HG03521 (cell line): ENCODE measurements at regions not wholly inside any gene's neighbourhood (a gene's known extent, or its start where the extent isn't known, plus 50 kb on each side); places are given as distances from the start of the nearest gene placed in this dataset.
"Not testable (repeated sequence)": the region's sequence is repeated elsewhere in the genome, so short reads cannot be mapped to it uniquely, and the experiment has no call there.

Experiments
- ATAC-seq: cut with Tn5 transposase; IDR thresholded peaks from one replicate; pipeline ENCODE4 v1.9.1; 2021; ENCODE audit warnings: mild to moderate bottlenecking, moderate library complexity; ENCODE audit not compliant: unreplicated experiment

DNA sequence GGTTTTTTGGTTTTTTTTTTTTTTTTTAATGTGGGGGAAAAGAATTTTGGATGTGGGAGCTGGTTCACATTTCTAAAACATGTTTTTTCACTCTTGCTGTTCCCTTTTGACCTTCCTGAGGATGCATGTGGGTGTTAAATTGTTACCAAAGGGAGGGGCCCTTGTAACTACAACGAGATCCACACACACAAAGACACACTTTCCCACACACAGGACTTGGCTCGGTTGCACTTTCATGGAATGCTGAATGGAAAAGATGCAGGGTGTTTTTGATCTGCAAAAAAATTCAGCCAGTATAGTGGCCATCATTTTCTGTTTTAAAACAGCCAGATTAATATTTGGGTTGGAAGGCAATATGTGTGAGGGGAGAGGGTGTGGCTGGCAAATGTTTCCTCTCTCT lies 576.9 kb downstream of the EBF1 start:
- ATAC-seq, result no peak

DNA sequence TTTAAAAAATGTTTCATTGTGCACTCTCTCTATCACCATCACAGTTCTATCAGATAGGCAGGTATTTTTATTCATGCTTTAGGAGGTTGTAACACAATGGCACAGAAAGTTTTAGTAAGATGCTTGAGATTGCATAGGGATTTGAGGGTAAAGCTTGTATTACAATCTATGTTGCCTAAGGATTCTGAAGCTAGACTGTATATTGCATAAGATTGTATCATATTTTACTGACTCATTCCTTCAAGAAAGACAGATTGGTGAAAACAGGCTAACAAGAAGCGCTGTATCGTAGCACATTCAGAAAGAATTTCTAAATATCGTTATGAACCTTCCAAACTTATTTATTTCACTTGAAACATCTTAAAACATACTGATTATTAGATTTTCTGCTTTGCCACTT lies 577.7 kb downstream of the EBF1 start:
- ATAC-seq, result no peak

DNA sequence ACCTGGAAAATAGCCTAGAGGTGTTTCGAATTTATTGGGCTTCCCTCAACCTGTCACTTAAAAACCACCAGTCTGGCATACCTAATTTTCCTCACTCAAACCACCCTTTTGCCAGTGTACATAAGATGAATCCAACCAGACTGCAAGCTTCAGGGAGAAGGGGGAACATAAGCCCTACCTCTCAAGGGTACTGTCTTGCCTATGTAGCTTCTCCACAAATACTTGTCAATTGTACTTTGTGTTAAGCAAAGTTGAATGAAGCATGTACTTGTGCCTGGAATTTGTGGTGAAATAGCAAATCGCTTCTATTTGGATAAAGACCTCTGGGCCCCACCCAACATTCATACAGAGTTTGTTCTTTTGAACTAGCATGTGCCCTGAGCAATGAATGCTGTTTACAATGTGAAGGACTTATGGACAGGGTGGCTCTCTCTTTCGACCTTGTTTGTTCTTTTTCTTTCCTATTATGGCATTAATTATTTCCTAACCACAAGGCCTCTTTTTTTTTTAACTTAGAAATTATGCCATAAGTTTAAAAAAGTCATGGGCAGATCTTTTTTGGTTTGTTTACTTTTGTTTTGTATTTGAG lies 580.2 kb downstream of the EBF1 start:
- ATAC-seq, result no peak

DNA sequence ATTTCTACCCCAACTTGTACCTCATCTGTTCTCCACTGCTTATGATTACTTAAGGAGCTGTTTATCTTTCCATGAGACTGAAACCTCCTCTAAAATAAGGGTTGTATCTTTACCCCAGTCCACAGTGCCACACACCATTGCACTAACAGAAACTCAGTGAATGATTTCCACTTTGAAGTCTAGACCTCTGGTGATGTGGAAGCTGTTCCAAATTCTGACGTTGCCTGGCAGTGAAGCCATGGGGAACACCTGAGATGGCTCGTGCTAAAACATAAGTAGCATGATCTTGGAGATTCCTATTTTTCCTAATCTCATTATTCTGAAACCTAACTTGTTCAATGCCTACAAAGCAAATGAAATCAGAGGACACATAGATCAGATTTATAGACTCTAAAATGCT lies 583.2 kb downstream of the EBF1 start:
- ATAC-seq, result no peak

DNA sequence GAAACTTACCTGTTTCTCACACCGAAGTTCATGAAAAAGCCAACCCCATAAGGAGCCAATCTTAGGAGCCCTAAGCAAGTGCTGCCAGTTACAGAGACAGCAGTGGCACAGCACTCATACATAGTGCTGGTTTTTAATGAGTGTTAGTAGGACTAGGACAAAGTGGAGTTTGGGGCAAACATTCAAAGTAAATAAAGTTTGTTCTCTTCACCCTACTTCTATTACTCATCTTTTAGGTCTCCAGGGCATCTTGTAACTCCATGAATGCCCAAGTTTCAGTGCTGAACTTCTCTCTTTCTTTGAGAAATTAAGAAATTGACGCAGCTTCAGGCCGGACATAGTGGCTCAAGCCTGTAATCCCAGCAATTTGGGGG lies 584.7 kb downstream of the EBF1 start:
- ATAC-seq, result no peak

DNA sequence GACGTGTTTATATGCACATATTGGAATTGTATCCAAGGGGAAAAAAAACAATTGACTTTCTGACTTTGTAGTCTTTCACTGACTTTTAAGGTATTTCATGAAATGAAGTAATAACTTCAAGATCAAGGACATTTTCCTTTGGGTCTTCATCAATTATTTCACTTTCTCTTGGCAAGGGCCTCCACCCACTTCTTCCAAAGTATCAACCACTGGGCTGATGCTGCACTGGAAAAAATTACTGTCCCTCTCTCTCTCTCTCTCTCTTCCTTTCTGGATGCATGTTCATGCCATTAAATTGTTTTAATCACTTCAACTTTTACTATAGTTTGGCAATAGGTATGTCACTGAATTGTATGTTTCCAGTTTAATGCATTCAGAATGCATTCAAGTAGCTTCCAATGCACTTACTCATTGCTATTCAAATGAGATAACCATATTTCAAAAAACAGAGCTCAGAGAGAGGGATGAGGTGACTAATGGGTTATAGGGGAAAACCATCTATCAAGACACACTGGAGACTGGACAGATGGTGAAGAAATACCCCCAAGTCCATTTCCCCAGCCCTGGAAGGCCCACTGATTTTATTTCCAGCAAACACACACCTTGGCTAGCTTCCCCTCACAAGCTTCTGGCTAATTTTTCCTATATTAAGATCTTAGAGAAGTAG lies 585.3 kb downstream of the EBF1 start:
- ATAC-seq, result no peak

DNA sequence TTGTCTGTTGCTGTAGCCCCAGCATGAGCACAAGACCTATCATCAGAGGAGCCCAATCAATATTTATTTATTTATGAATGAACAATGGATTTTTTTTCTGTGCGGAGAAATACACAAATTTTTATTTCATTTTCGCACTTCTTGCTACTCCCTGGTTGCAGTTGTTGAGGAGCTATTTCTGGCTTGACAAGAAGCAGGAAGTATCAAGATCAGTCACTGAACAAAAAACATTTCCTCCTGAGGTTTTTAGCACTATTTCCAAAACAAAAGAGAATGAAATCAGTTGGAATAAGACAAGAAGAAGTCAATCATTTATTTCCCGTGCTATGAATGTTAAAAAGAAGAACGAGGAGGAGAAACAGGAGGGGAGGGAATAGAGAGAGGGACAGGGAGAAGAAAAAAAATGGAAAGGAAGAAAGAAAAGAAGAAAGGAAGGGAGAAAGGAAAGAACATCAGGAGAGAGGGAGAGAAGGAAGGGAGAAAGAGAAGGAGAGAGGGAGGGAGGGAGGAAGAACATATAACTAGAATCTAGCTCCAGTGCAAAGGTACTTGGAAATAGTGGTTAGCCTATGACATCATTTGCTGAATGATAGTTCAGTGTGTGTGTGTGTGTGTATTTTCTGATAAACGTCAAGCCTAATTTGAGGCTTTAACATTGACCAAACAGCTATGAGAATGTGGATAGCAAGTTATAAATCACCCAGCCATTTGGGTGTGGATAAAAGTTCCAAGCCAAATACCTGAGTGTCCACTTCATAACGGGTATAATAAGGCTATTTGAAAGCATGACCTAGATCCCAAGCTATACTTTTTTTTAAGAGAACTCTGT lies 586.0 kb downstream of the EBF1 start:
- no peak for ATAC-seq

DNA sequence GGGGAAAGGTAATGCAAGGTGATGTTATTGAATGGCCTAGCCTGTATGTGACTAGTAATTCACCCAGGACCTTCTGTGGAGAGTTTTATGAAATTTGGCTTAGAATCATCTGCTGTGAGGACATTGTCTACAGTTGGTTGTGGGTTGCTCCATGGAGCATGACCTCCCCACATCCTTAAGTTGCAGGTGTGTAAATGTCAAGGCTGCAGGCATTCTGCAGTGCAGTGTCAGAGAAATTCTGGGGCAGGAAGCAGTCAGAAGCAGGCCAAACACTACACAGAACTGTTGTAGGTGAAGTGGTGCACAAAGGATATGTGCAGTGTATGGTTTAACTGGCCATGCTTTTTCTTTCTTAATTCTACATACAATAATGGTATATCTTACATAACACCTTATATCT lies 588.3 kb downstream of the EBF1 start:
- no peak for ATAC-seq

DNA sequence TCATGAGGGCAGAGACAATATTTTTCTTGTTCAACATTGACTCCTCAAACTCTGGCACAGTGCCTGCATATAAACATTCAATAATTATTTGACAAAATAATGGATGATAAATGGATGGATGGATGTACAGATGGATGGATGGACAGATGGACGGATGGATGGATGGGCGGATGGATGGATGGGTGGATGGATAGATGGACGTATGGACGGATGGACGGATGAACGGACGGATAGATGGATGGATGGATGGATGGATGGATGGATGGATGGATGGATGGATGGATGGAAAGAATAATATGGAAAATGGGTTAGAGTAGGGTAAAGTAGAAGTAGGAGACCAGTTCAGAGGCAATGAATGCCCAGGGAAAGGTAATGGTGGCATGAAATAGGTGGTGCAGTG lies 589.2 kb downstream of the EBF1 start:
- ATAC-seq, result no peak

DNA sequence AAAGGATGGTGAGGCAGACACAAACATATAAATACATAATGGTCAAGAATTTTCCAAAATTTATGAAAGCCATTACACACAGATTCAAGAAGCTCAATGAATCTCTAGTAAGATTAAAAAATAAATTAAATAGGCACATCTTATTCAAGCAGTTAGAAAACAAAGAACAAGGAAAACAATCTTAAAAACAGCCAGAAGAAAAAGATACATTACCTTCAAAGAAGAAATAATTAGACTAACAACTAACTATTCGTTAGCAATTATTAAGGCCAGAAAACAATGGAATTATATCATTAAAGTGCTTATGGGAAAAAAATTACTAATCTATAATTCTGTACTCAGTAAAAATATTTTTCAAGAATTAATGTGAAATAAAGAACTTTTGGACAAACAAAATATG lies 593.1 kb downstream of the EBF1 start:
- no peak for ATAC-seq

DNA sequence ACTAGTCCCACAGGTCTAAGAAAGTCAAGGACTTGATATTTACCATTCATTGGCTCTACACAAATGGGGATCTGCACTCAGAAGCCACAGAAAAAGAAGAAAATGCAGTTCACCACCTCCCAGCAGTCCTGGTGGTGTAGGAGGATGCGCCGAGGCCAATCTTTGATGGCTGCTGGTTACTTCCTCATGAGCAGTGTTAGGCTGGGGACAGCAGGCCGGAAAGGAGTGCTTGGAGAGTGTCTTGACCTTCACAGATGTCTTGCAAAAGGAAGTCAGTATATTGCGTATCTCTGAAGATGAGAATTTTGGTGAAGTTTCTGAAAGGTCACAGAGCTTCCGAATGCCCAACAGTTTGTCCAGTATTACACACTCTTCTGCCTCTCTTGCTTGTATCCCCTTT lies 597.0 kb downstream of the EBF1 start:
- no peak for ATAC-seq

DNA sequence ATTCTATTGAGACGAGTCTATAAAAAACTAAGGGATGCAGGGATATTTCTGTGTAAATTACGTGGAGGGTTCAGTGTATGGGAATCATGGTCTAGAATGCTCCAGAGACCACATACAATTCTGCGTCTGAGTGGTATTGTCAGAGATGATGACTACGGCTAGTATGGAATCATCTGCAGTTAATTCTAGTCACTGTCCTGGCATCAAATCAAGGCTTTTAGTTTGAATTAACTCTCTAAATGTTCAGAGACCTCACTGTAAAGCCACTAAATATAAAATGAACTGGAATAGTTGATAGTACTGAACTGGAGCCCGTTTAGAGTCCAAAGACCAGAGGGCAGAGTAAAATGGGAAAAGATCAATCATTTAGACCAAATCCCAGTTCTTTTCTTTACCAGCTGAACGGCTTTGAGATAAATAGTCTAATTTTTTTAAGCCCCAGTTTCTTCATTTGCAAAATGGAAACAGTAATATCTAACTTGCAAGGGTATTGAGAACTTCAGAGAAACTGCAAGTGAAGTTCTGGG lies 599.8 kb downstream of the EBF1 start:
- ATAC-seq, result no peak

DNA sequence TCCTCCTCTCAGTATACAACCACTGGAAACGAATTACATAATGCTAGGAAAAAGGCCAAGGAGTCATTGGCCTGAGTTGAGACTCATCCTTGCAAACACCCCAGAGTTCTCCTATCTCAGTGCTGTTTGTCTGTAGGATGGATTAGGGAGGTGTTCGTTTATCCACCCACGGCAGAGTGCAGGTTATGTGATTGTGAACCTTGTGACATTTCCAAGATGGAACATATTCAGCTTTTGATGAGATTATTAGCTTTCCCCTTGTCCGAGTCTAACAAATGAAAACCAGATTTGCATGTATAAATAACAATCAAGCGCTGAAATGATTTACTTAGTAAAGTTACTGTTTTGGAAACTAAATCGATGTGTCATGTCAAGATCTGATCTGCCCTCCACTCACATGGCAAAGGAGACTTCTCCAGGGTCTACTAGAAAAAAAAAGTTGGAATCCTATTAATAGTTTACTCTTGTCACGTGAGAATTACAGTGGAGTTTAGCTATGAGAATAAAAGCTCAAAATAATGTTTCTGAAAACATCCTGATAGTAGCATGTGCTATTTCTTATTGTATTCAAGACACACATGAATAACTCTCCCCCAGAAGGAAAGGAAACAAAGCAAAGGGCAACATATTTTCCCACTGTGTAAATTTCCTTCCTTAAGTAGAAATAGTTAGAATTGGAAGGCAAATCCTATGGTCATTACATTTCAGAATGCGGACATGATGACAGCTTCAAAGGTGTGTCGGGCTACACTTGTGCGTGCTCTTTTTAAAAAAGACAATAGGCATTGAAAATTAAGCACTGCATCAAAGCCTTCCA lies 600.4 kb downstream of the EBF1 start:
- ATAC-seq, result no peak

DNA sequence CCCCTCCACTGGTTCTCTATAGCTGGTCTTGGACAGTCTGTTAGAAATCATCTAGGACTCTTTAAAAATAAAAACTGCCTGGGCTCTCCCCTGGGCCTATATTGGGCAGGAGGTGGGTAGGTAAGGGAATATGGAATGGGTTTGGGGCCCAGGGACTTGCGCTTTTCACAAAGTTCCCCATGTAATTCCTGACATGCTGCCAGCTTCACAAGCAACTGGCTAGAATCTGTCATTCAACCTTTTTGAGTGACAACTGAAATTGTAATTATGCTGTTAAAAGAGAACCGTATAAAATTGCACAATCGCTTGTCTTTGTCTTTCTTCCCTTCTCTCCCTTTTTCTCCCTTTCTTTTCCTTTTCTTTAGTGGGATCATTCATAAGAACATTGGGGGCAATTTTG lies 603.1 kb downstream of the EBF1 start:
- no peak for ATAC-seq

DNA sequence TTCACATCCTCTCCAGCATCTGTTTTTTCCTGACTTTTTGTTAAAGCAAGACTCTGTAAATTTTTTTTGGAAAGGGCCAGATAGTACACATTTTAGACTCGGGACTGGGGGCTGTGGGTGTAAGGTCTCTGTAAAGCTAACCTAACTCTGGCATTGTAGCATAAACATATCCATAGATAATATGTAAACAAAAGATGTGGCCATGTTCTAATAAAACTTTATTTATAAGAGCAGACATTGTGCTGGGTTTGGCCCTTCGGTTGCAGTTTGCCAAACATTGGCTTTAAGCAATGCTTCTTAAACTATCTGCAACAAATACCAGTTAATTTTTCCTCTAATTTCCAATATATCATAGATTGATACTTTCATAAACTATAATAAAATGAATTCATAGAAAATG lies 605.2 kb downstream of the EBF1 start:
- ATAC-seq, result no peak

DNA sequence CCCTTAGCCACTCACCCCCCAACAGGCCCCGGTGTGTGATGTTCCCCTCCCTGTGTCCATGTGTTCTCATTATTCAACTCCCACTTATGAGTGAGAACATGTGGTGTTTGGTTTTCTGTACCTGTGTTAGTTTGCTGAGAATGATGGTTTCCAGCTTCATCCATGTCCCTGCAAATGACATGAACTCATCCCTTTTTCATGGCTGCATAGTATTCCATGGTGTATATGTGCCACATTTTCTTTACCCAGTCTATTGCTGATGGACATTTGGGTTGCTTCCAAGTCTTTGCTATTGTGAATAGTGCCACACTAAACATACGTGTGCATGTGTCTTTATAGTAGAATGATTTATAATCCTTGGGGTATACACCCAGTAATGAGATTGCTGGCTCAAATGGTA lies 605.7 kb downstream of the EBF1 start:
- ATAC-seq, result not testable (repeated sequence)

DNA sequence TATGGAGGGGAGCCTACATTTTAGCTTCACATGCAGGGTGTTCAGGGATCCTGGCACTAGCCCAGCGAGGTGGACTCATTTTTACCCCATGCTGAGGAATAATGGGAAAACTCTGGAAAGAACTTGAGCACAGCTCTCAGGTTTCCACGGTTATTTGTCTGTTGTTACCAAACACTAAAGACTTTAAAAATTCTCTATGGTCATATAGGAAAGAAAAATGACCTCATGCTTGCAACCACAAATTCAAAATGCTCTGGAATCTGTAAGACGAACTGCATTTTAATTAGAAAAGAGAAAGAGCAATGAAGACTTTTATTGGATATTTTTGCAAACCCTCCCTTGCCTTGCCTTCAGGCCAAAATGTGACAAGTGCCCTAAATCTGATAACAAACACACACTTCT lies 606.9 kb downstream of the EBF1 start:
- no peak for ATAC-seq

DNA sequence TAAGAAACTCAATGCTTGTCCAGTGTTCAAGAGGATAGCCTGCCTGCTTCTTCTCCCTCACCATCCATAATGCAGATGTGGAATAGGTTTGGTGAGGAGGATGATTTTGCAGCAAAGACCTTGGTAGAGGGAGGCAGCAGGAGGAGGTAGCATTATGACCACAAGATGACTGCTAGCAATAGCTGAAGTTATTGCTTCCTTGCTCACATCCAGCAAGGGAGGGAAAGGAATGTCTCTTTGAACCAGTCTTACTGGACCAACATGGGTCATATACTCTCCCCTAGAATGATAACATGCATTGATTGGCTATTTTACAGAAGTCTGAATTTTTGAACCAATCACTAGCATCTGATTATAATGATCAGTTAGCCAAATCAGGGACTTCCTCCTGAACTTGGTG lies 607.6 kb downstream of the EBF1 start:
- no peak for ATAC-seq

DNA sequence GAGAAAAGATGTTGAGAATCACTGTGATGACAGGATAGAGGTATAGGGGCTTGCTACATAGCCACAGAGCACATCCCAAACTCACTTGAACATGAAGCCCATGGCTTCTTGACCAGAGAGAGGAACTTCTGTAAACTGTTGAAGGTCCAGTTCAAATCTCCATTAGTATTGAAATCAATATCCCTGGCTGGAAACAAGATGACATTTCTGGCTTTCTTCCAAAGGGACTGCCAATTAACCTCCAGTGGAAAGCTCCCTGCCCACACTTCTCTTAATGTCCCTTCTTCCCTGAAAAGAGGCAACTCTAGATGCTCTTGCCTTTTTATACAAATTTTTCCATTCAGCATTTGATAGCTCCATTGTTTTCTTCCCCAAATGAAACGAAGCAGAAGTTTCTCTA lies 612.1 kb downstream of the EBF1 start:
- ATAC-seq, result no peak

DNA sequence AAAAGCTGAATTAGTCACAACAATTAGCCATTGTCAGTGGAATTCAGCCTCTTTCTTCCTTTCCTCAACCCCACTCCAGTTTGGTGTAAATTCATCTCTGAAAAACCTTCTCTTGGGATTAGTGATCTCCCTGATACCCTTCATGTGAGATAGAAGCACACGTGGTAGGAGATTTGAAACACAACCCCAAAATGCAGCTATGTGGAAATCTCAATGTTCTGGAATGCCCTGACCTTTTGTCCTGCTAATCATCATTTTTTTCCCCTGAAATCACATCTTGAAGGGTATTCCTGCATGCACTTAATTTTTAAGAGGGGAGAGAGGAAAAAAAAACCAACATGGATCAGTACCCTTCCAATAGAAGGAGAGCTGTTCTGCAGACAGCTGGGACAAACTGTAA lies 612.6 kb downstream of the EBF1 start:
- ATAC-seq, result no peak

DNA sequence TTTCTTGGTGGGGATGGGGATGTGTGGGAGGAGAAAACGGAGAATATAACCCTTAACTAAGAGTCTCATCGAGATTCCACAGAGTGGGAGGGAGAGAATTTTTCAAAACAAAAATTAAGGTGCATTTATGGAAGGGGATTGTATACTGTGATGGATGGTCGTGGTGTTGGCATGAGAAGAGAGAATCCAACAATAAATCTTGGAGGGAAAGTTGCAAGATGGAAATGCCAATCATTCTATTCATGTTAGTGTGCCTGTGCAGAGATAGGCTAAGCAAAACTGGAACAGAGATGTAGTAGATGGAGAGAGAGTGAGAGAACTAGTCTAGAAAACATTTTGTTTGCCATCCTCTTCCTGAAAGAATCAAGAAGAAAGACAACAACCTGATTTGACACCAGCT lies 613.1 kb downstream of the EBF1 start:
- ATAC-seq, result no peak
